ENCODE measurements at regions not wholly inside any gene's neighbourhood (a gene's known extent, or its start where the extent isn't known, plus 50 kb on each side); places are given as distances from the start of the nearest gene placed in this dataset.

GRCh38 chr9:91122755-91123154, 239.0 kb downstream of the AUH start:
- TF ChIP-seq CTCF (IDR thresholded peaks at IDR 0.05; ENCODE audit: insufficient read depth, low read length) (no peak), POLR2AphosphoS5 (IDR thresholded peaks at IDR 0.05; ENCODE audit: low read depth) (no peak), REST (IDR thresholded peaks at IDR 0.05; ENCODE audit: insufficient replicate concordance, low read depth) (no peak), GABPA (IDR thresholded peaks at IDR 0.05; ENCODE audit: low read depth) (no peak)

Measured in HL-60 (cell line).